Glomerular endothelial cell (primary cell): ENCODE measurements at regions not wholly inside any gene's neighbourhood (a gene's known extent, or its start where the extent isn't known, plus 50 kb on each side); places are given as distances from the start of the nearest gene placed in this dataset.

Experiments used
- DNase-seq: peaks from one replicate; pipeline ENCODE4 v3.0.0-alpha.2; 2011; ENCODE audit warnings: low read depth, low spot score; ENCODE audit errors: extremely low read depth

- no peak for DNase-seq
Measured at GRCh38 chr15:46489276-46489675, 854.4 kb downstream of the SQOR start.

GRCh38 chr15:46496491-46497115 is 861.8 kb downstream of the SQOR start:
- no peak for DNase-seq

- DNase-seq = no peak
Measured at GRCh38 chr15:46502667-46503066, 867.8 kb downstream of the SQOR start.

GRCh38 chr15:46518381-46518780 is 883.6 kb downstream of the SQOR start:
- no peak for DNase-seq

- no peak for DNase-seq
Measured at GRCh38 chr15:46523701-46524100, 888.9 kb downstream of the SQOR start.

- no peak for DNase-seq
Measured at GRCh38 chr15:46525984-46526725, 891.3 kb downstream of the SQOR start.

- no peak for DNase-seq
Measured at GRCh38 chr15:46526726-46527110, 891.9 kb downstream of the SQOR start.

GRCh38 chr15:46543626-46544025 is 908.8 kb downstream of the SQOR start:
- no peak for DNase-seq

- DNase-seq = no peak
Measured at GRCh38 chr15:46548989-46549388, 914.2 kb downstream of the SQOR start.

- no peak for DNase-seq
Measured at GRCh38 chr15:46552316-46552715, 917.5 kb downstream of the SQOR start.

GRCh38 chr15:46555547-46555946 is 920.7 kb downstream of the SQOR start:
- no peak for DNase-seq

- no peak for DNase-seq
Measured at GRCh38 chr15:46556010-46556409, 921.2 kb downstream of the SQOR start.

- DNase-seq = no peak
Measured at GRCh38 chr15:46556559-46557379, 921.9 kb downstream of the SQOR start.

- no peak for DNase-seq
Measured at GRCh38 chr15:46567968-46568367, 933.1 kb downstream of the SQOR start.

- no peak for DNase-seq
Measured at GRCh38 chr15:46569781-46570180, 935.0 kb downstream of the SQOR start.

- DNase-seq = no peak
Measured at GRCh38 chr15:46576646-46577395, 942.0 kb downstream of the SQOR start.

GRCh38 chr15:46577767-46578166 is 942.9 kb downstream of the SQOR start:
- no peak for DNase-seq

- no peak for DNase-seq
Measured at GRCh38 chr15:46580487-46580886, 945.7 kb downstream of the SQOR start.

GRCh38 chr15:46580924-46581323 is 946.1 kb downstream of the SQOR start:
- no peak for DNase-seq

- no peak for DNase-seq
Measured at GRCh38 chr15:46589088-46589487, 954.3 kb downstream of the SQOR start.

- DNase-seq = no peak
Measured at GRCh38 chr15:46591462-46591861, 956.6 kb downstream of the SQOR start.
